B cell (primary cell): ENCODE measurements at regions not wholly inside any gene's neighbourhood (a gene's known extent, or its start where the extent isn't known, plus 50 kb on each side); places are given as distances from the start of the nearest gene placed in this dataset.

ENCODE experiments used
- CTCF ChIP-seq: fragments of 200-600 bp; IDR thresholded peaks from one replicate; pipeline ENCODE4 v1.8.0; 2022; ENCODE audit warnings: antibody characterized with exemption, mild to moderate bottlenecking
- EZH2 ChIP-seq: IDR thresholded peaks from 2 replicates; pipeline ENCODE4 v1.6.1; 2012; ENCODE audit warnings: borderline replicate concordance, low read depth, mild to moderate bottlenecking, moderate library complexity, low read length; ENCODE audit not compliant: insufficient read depth, poor library complexity, severe bottlenecking

DNA sequence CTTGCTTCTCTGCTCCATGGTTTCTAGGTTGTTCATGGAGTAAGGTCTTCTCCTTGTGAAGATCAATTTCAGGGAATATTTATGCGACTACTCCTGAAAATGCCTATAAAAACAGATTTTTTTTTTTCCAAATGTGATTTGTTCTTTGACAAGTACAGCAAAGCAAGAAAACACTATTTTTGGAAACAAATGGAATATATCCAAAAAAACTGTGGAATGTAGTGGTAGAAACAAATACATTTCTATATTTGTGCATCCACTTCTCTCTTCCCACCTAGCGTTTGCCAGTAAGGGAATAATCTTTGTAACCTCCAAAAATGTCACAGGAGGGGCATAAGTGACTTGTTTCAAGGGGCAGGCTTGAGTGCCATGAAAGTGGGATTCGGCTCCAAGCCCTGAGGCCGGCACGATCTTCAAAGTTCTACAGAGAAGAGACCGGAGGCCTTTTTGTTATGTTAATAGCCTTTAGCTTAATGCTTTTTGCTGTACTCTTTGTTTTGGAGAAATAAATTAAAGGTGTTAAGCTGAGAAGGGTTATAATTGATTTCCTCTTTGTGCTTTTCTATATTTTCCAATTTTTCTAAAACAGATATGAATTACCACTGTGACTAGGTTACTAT is 200.6 kb downstream of the NRP2 start:
- TF ChIP-seq CTCF, result no peak
- TF ChIP-seq EZH2, result no peak
